ENCODE measurements at regions not wholly inside any gene's neighbourhood (a gene's known extent, or its start where the extent isn't known, plus 50 kb on each side); places are given as distances from the start of the nearest gene placed in this dataset.

- TF ChIP-seq POLR2AphosphoS5 (IDR thresholded peaks at IDR 0.05) = no peak
- TF ChIP-seq CTCF (IDR thresholded peaks at IDR 0.05) = no peak
- no peak for TF ChIP-seq POLR2A (IDR thresholded peaks at IDR 0.05)
Measured at GRCh38 chr1:221824909-221825308, 83.0 kb upstream of the DUSP10 start.
